Panc1 (cell line): ENCODE measurements at regions not wholly inside any gene's neighbourhood (a gene's known extent, or its start where the extent isn't known, plus 50 kb on each side); places are given as distances from the start of the nearest gene placed in this dataset.
A peak's percentile ranks its signal among the peaks of the same experiment; 100 is the strongest.

ENCODE experiments used
- ATAC-seq: fragments of 200-7000 bp; cut with Tn5 transposase; 2 replicates; pipeline ENCODE4 v1.9.1; 2020; ENCODE audit warnings: mild to moderate bottlenecking, moderate library complexity
- BruUV-seq: library from RNA; stranded (reverse); fragments of 400-500 nt; replicated peaks from 2 replicates; lab custom pipeline; 2021; lab: Mats Ljungman, UMichigan
- CTCF ChIA-PET: fragments of 300-600 bp; sonication (Branson Sonifier 250); formaldehyde crosslinking; loops from one replicate; lab custom pipeline; 2022; ENCODE audit warnings: antibody characterized with exemption; lab: Charles Lee
- POLR2A ChIA-PET: fragments of 300-600 bp; sonication (Branson Sonifier 250); formaldehyde crosslinking; loops from one replicate; lab custom pipeline; 2022; ENCODE audit warnings: antibody characterized with exemption; lab: Charles Lee
- DNase-seq: peaks from one replicate; pipeline ENCODE4 v3.0.0-alpha.2; 2010; ENCODE audit warnings: low read depth, low spot score
- H3K27ac ChIP-seq: 2 replicates; pipeline ENCODE4 v1.5.1; 2011; ENCODE audit warnings: mild to moderate bottlenecking, low read length, inconsistent platforms
- H3K27me3 ChIP-seq: fragments of 200-500 bp; sonication (Bioruptor generic); 2 replicates; pipeline ENCODE4 v1.6.0; 2014; ENCODE audit warnings: low read length, inconsistent platforms; ENCODE audit not compliant: control insufficient read depth, insufficient read depth
- H3K36me3 ChIP-seq: fragments of 200-500 bp; sonication (Bioruptor generic); 2 replicates; pipeline ENCODE4 v1.5.1; 2014; ENCODE audit warnings: inconsistent platforms, mild to moderate bottlenecking, low read length, moderate library complexity; ENCODE audit not compliant: control insufficient read depth, insufficient read depth
- H3K4me1 ChIP-seq: 2 replicates; pipeline ENCODE4 v1.5.1; 2011; ENCODE audit warnings: inconsistent platforms, mild to moderate bottlenecking, low read length, moderate library complexity; ENCODE audit not compliant: control insufficient read depth, insufficient read depth
- H3K4me3 ChIP-seq, 2 experiments: 2 replicates each; pipeline ENCODE4 v1.5.1; 2011 to 2012; ENCODE audit warnings: low read depth in 2 of 2, low read length in 2 of 2, mild to moderate bottlenecking in 2 of 2, inconsistent platforms in 1 of 2, moderate library complexity in 1 of 2
- H3K9me3 ChIP-seq: fragments of 200-500 bp; sonication (Bioruptor generic); 2 replicates; pipeline ENCODE4 v1.5.1; 2014; ENCODE audit warnings: low read depth, mild to moderate bottlenecking, inconsistent platforms, low read length, moderate library complexity; ENCODE audit not compliant: control insufficient read depth, insufficient read depth
- CTCF ChIP-seq: fragments of 450-650 bp; IDR thresholded peaks from 2 replicates; pipeline ENCODE4 v1.5.1; 2017; ENCODE audit warnings: mild to moderate bottlenecking
- POLR2AphosphoS5 ChIP-seq: IDR thresholded peaks from 2 replicates; pipeline ENCODE4 v1.6.1; 2012; ENCODE audit warnings: mild to moderate bottlenecking, low read depth, low read length, moderate library complexity
- REST ChIP-seq, 2 experiments: IDR thresholded peaks; 2 replicates each; pipeline ENCODE4 v1.6.1; 2011 to 2012; ENCODE audit warnings: low read depth in 2 of 2, control low read depth in 1 of 2, low read length in 1 of 2, mild to moderate bottlenecking in 1 of 2, moderate library complexity in 1 of 2; ENCODE audit not compliant: insufficient read depth in 1 of 2
- SIN3A ChIP-seq: IDR thresholded peaks from 2 replicates; pipeline ENCODE4 v1.6.1; 2012; ENCODE audit warnings: low read depth, mild to moderate bottlenecking, low read length, moderate library complexity, borderline replicate concordance; ENCODE audit not compliant: insufficient read depth
- TCF7L2 ChIP-seq: IDR thresholded peaks from 2 replicates; pipeline ENCODE4 v1.6.1; 2011; ENCODE audit warnings: mild to moderate bottlenecking, low read depth, low read length, inconsistent platforms
- in situ Hi-C: cut with HindIII; loops from 2 replicates; pipeline ENCODE4 v1.10.0; 2016; ENCODE audit warnings: low sequenced_read_pairs, low pct_unique_long_range_greater_than_20kb
- intact Hi-C: fragments of 100-400 bp; cut with micrococcal nuclease; formaldehyde crosslinking; loops from one replicate; pipeline ENCODE4 v1.10.0; 2022; ENCODE audit not compliant: unreplicated experiment

GRCh38 chr7:118711688-118712087 lies 487.2 kb downstream of the ANKRD7 start:
- DNase-seq (no peak), ATAC-seq (no peak)
- no peak overlapping the region for H3K4me3 ChIP-seq
- no peaks in the 10 kb centered on the region for H3K4me1 ChIP-seq
- no peak overlapping the region for H3K27ac ChIP-seq
- no peaks in the 10 kb centered on the region for H3K9me3 ChIP-seq
- no peaks in the 10 kb centered on the region; the same call in 1 of the 2 replicates for H3K36me3 ChIP-seq
- in situ Hi-C loops, result no loop called here
- TF ChIP-seq TCF7L2, result 0 out of 2 replicates have a peak, but pooled peaks have one; percentile 27
- no peak for TF ChIP-seq REST (IDR thresholded peaks at IDR 0.05; ENCODE audit: insufficient read depth in 1 of 2, low read depth in 2 of 2, low read length in 1 of 2)
- ChIA-PET CTCF (no interaction called here), POLR2A (no interaction called here)
- H3K27me3 ChIP-seq, result no peaks in the 10 kb centered on the region
- intact Hi-C loops, result no loop called here
- BruUV-seq, result no TSS peak

GRCh38 chr7:118713039-118713438 lies 488.5 kb downstream of the ANKRD7 start:
- POLR2A ChIA-PET, result no interaction called here
- CTCF ChIA-PET, result no interaction called here
- Histone ChIP-seq H3K36me3 (no peaks in the 10 kb centered on the region; the same call in 1 of the 2 replicates), H3K4me1 (no peaks in the 10 kb centered on the region), H3K4me3 (no peak overlapping the region), H3K27ac (no peak overlapping the region), H3K27me3 (no peaks in the 10 kb centered on the region), H3K9me3 (no peaks in the 10 kb centered on the region)
- no peak for TF ChIP-seq CTCF
- TF ChIP-seq SIN3A, result no peak
- no peak for TF ChIP-seq POLR2AphosphoS5
- TF ChIP-seq TCF7L2, result no peak
- no peak for TF ChIP-seq REST (IDR thresholded peaks at IDR 0.05; ENCODE audit: insufficient read depth in 1 of 2, low read depth in 2 of 2, low read length in 1 of 2)
- DNase-seq (no peak), ATAC-seq (no peak)
- in situ Hi-C loops, result no loop called here
- BruUV-seq, result no TSS peak
- intact Hi-C loops, result no loop called here
